HepG2 (cell line): ENCODE measurements at regions not wholly inside any gene's neighbourhood (a gene's known extent, or its start where the extent isn't known, plus 50 kb on each side); places are given as distances from the start of the nearest gene placed in this dataset.

Source experiments
- ATAC-seq: fragments of 200-7000 bp; cut with Tn5 transposase; 3 replicates; pipeline ENCODE4 v1.9.1; 2020; ENCODE audit warnings: mild to moderate bottlenecking, moderate library complexity
- BruUV-seq: library from RNA; stranded (reverse); fragments of 400-500 nt; replicated peaks from 2 replicates; lab custom pipeline; 2021; lab: Mats Ljungman, UMichigan
- CTCF ChIA-PET: fragments of 300-600 bp; formaldehyde crosslinking; extraction: SDS; loops from one replicate; lab custom pipeline; 2021; ENCODE audit warnings: low total read pairs, inconsistent platforms, low intra/inter-chr PET ratio; lab: Yijun Ruan, JAX
- POLR2A ChIA-PET: fragments of 350-600 bp; sonication (Branson Sonifier 250); formaldehyde crosslinking; loops from one replicate; lab custom pipeline; 2020; ENCODE audit warnings: antibody characterized with exemption, inconsistent platforms; lab: Yijun Ruan, JAX
- DNase-seq: peaks from one replicate; pipeline ENCODE4 v3.0.0-alpha.2; 2015; ENCODE audit warnings: low spot score
- FAIRE-seq: peaks from 3 replicates; lab custom pipeline; 2011; peaks lifted over from hg19 to GRCh38; lab: Jason Lieb, UNC
- H2AFZ ChIP-seq: one replicate; pipeline ENCODE4 v1.6.1; 2011; ENCODE audit warnings: low read length, inconsistent platforms
- H3K27ac ChIP-seq: fragments of 300-600 bp; 3 replicates; pipeline ENCODE4 v1.8.0; 2011; ENCODE audit warnings: mixed run types, mild to moderate bottlenecking, mixed read lengths, low read length, inconsistent platforms; ENCODE audit not compliant: insufficient read depth; ENCODE audit errors: extremely low read length
- H3K27me3 ChIP-seq, 2 experiments: fragments of 200-600 bp in 1 of 2; 2 replicates in 1 of 2; 3 replicates in 1 of 2; pipeline versions ENCODE4 v1.6.0 to v1.8.0; 2011; ENCODE audit warnings: low read length in 2 of 2, mild to moderate bottlenecking in 2 of 2, moderate library complexity in 2 of 2, inconsistent platforms in 1 of 2; ENCODE audit not compliant: insufficient read depth in 2 of 2, control insufficient read depth in 1 of 2
- H3K36me3 ChIP-seq, 2 experiments: fragments of 200-600 bp in 1 of 2; replicated peaks in 1 of 2; 2 replicates in 1 of 2; 3 replicates in 1 of 2; pipeline versions ENCODE4 v1.5.1 to v1.8.0; 2011; ENCODE audit warnings: low read length in 2 of 2, inconsistent platforms in 1 of 2; ENCODE audit not compliant: insufficient read depth in 2 of 2, control insufficient read depth in 1 of 2
- H3K4me1 ChIP-seq: 2 replicates; pipeline ENCODE4 v1.5.1; 2012; ENCODE audit warnings: low read length, inconsistent platforms; ENCODE audit not compliant: insufficient read depth
- H3K4me2 ChIP-seq: 2 replicates; pipeline ENCODE4 v1.6.0; 2011; ENCODE audit warnings: low read depth, low read length, inconsistent platforms
- H3K4me3 ChIP-seq, 3 experiments: fragments of 200-600 bp in 1 of 3; sonication (generic), shearing (Covaris generic) in 1 of 3; replicated peaks in 1 of 3; 2 replicates each; pipeline ENCODE4 v1.5.1; 2011 to 2016; ENCODE audit warnings: low read length in 3 of 3, inconsistent platforms in 2 of 3, low read depth in 2 of 3, mild to moderate bottlenecking in 2 of 3, control low read depth in 1 of 3, mixed read lengths in 1 of 3; ENCODE audit not compliant: insufficient read depth in 1 of 3
- H3K79me2 ChIP-seq: one replicate; pipeline ENCODE4 v1.6.1; 2011; ENCODE audit warnings: low read length, inconsistent platforms; ENCODE audit not compliant: insufficient read depth
- H3K9ac ChIP-seq: 2 replicates; pipeline ENCODE4 v1.6.0; 2011; ENCODE audit warnings: mild to moderate bottlenecking, low read depth, low read length, inconsistent platforms; ENCODE audit not compliant: insufficient read depth
- H3K9me3 ChIP-seq: 2 replicates; pipeline ENCODE4 v1.5.1; 2012; ENCODE audit warnings: mild to moderate bottlenecking, low read length
- H4K20me1 ChIP-seq: 2 replicates; pipeline ENCODE4 v1.6.0; 2011; ENCODE audit warnings: inconsistent platforms, mild to moderate bottlenecking, low read length, moderate library complexity; ENCODE audit not compliant: insufficient read depth
- BRF2 ChIP-seq: sonication (generic); formaldehyde crosslinking; IDR thresholded peaks from 2 replicates; pipeline ENCODE4 v1.8.1; 2022; ENCODE audit warnings: mild to moderate bottlenecking, missing genetic modification reagents
- FLYWCH1 ChIP-seq: sonication (generic); formaldehyde crosslinking; IDR thresholded peaks from 2 replicates; pipeline ENCODE4 v1.8.1; 2023; ENCODE audit warnings: mild to moderate bottlenecking, missing genetic modification reagents
- PHF20 ChIP-seq: sonication (generic); formaldehyde crosslinking; IDR thresholded peaks from 2 replicates; pipeline ENCODE4 v1.5.0; 2020; ENCODE audit warnings: mild to moderate bottlenecking, missing genetic modification reagents
- SMAD9 ChIP-seq: sonication (generic); formaldehyde crosslinking; IDR thresholded peaks from 2 replicates; pipeline ENCODE4 v1.5.1; 2020; ENCODE audit warnings: mild to moderate bottlenecking, missing genetic modification reagents
- TOE1 ChIP-seq: sonication (generic); formaldehyde crosslinking; IDR thresholded peaks from 2 replicates; pipeline ENCODE4 v1.4.0; 2020; ENCODE audit warnings: mild to moderate bottlenecking, missing genetic modification reagents
- ZMYM3 ChIP-seq: sonication (generic); formaldehyde crosslinking; IDR thresholded peaks from 2 replicates; pipeline ENCODE4 v1.5.1; 2020; ENCODE audit warnings: mild to moderate bottlenecking, missing genetic modification reagents
- ZNF180 ChIP-seq: sonication (generic); formaldehyde crosslinking; IDR thresholded peaks from 2 replicates; pipeline ENCODE4 v1.4.0; 2020; ENCODE audit warnings: low read depth, missing genetic modification reagents, borderline replicate concordance
- ZNF33A ChIP-seq: sonication (generic); formaldehyde crosslinking; IDR thresholded peaks from 2 replicates; pipeline ENCODE4 v1.5.1; 2020; ENCODE audit warnings: missing genetic modification reagents, mild to moderate bottlenecking, moderate library complexity, borderline replicate concordance
- ZNF530 ChIP-seq: sonication (generic); formaldehyde crosslinking; IDR thresholded peaks from 2 replicates; pipeline ENCODE4 v1.5.0; 2020; ENCODE audit warnings: low read depth, mild to moderate bottlenecking, missing genetic modification reagents
- ZNF547 ChIP-seq: sonication (generic); formaldehyde crosslinking; IDR thresholded peaks from 2 replicates; pipeline ENCODE4 v1.5.1; 2020; ENCODE audit warnings: mild to moderate bottlenecking, missing genetic modification reagents
- ZNF652 ChIP-seq: IDR thresholded peaks from 2 replicates; pipeline ENCODE4 v1.6.1; 2016; ENCODE audit warnings: low read depth, borderline replicate concordance
- ZNF7 ChIP-seq: IDR thresholded peaks from 2 replicates; pipeline ENCODE4 v1.6.1; 2016; ENCODE audit warnings: missing biosample characterization, missing genetic modification reagents
- WGBS: methylation state at CpG from one replicate; pipeline ENCODE4 v1.1.6; 2017; ENCODE audit warnings: low lambda C conversion rate; 5-methylcytosine and 5-hydroxymethylcytosine counted together
- in situ Hi-C: cut with HindIII; loops from 2 replicates; pipeline ENCODE4 v1.10.0; 2017; ENCODE audit warnings: low pct_unique_long_range_greater_than_20kb; ENCODE audit not compliant: extremely low pct_ligation_motif_present
- intact Hi-C: fragments of 100-400 bp; cut with micrococcal nuclease; formaldehyde crosslinking; loops from one replicate; pipeline ENCODE4 v1.10.0; 2022; ENCODE audit not compliant: unreplicated experiment

GRCh38 chr5:106923409-106923808 lies 747.3 kb downstream of the EFNA5 start:
- no peak overlapping the region for H3K4me3 ChIP-seq
- H3K27me3 ChIP-seq, result no peaks in the 10 kb centered on the region
- H2AFZ ChIP-seq, result no peak overlapping the region
- FAIRE-seq (no peak), ATAC-seq (no peak), DNase-seq (no peak)
- no peaks in the 10 kb centered on the region for H3K36me3 ChIP-seq
- TF ChIP-seq ZNF7, result no peak
- TF ChIP-seq ZNF180 (CRISPR knock-in tag), result no peak
- no peak for TF ChIP-seq ZNF530 (CRISPR knock-in tag)
- TF ChIP-seq FLYWCH1 (CRISPR knock-in tag), result no peak
- no peak for TF ChIP-seq ZNF33A (CRISPR knock-in tag)
- TF ChIP-seq PHF20 (CRISPR knock-in tag), result no peak
- no peak for TF ChIP-seq BRF2
- no peak for TF ChIP-seq ZNF652 (CRISPR knock-in tag)
- TF ChIP-seq TOE1 (CRISPR knock-in tag), result no peak
- TF ChIP-seq SMAD9 (CRISPR knock-in tag), result no peak
- no peak for TF ChIP-seq ZMYM3
- TF ChIP-seq ZNF547 (CRISPR knock-in tag), result no peak
- H3K4me1 ChIP-seq, result no peaks in the 10 kb centered on the region
- in situ Hi-C loops (no loop called here), intact Hi-C loops (no loop called here)
- no peaks in the 10 kb centered on the region for H4K20me1 ChIP-seq
- no TSS peak for BruUV-seq
- no peaks in the 10 kb centered on the region for H3K79me2 ChIP-seq
- 50% methylated on average over 1 of the region's 1 CpG for WGBS
- H3K27ac ChIP-seq, result no peak overlapping the region
- no peak overlapping the region for H3K9ac ChIP-seq
- no peaks in the 10 kb centered on the region for H3K9me3 ChIP-seq
- POLR2A ChIA-PET, result no interaction called here
- no peak overlapping the region for H3K4me2 ChIP-seq
- CTCF ChIA-PET, result no interaction called here
